ENCODE measurements at regions not wholly inside any gene's neighbourhood (a gene's known extent, or its start where the extent isn't known, plus 50 kb on each side); places are given as distances from the start of the nearest gene placed in this dataset.

DNA sequence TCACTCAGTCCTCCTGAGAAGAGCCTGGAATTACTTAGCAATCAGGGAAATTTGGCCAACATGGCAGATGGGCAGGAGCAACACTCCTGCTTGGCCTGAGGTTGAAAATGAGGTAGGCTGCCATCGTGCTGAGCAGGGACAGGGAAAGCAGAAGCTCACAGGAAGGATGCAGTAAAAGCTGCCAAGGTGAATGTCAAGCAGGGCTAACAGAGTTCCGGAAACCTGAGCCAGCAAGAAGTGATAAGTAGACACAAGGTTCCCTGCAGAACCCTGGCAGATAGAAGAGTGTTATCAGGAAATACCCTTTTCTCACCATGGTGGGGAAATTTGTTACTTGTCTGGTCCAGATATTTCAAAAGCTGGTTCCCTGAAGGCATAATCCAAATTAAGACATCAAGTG is 454.3 kb upstream of the MEX3C start:
- DNase-seq (ENCODE audit: low spot score), result no peak

DNA sequence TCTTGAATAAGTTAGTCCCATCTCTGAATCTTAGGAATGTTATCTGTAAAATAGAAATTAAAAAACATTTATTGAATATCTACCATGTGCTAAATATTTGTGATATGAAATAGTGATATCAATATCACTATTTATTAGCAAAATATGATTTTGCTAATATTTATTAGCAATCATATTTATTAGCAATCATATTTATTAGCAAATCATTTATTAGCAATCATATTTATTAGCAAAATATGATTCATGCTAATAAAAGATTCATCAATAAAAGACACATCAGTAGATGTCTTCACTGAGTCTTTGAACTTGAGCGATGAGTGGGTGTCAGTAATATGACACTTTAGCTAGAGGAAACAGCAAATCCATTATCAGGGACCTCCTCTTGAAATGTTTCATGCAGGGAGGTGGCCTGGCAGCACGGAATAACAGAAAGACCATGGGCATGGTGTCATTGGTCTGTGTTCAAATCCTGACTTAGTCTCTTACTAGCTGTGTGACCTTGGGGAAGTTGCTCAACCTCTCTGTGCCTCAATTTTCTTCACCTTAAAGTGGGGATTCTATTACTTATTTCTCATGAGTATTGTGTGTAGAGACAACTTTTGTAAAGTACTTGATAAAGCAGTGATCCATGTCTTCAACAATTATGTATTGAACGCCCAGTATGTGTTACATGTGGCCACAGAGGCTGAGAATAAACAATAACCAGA is 456.2 kb upstream of the MEX3C start:
- no peak for DNase-seq (ENCODE audit: low spot score)

DNA sequence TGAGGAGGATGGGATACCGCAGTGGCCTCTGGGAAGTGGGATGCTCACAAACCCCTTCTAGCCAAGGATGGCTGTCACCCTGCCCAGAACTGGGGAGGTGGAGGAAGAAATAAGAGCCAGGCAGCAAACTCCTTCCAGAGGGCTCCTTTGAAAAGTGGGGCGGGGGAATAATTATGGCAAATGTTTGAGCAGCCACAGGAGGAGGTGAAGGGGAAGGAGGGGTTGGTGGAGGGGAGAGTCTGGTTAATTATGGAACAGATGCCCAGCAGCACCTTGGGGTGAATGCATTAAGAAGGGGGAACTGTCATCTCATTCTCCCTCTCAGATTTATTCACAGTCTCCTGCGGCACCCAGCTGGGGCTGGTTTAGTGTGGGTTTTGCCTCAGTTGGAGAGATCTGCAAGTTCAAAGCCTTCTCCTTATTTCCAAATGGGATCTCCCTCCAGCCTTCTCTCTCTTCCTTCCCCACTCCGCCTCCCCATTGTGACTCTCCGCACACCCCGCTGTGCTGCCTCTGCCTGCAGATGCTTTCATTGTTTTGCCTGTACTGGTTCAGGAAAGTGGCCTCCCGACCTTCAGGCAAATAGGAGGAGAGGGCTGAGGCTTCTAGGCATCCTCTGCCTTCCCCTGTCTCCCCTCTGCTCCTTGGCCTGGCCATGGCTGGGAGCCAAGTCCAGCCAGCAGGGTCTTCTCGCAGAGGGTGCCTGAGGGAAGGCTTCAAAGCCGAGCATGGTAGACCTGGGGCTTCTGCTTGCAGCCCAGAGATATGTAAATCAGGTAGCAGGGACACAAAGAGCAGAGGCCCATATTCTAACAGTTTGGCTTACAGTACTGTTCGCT is 457.2 kb upstream of the MEX3C start:
- no peak for DNase-seq (ENCODE audit: low spot score)

DNA sequence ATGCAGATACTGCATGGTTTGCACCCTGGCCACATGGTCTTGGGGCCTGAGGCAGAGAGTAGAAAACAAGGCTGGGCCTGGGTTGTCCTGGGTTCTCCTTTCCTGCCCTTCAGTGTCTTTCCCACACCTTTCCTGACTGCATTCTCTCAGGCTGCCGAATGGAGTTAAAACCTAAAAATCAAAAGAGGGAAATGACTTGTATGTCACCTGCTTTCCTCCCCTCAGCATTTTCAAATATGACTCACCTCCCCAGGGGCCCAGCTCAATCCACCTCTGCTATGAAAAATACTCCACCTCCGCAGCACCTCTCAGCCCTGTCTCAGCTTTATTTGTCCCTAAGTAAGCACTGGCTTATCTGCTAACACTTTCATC is 457.8 kb upstream of the MEX3C start:
- no peak for DNase-seq (ENCODE audit: low spot score)

DNA sequence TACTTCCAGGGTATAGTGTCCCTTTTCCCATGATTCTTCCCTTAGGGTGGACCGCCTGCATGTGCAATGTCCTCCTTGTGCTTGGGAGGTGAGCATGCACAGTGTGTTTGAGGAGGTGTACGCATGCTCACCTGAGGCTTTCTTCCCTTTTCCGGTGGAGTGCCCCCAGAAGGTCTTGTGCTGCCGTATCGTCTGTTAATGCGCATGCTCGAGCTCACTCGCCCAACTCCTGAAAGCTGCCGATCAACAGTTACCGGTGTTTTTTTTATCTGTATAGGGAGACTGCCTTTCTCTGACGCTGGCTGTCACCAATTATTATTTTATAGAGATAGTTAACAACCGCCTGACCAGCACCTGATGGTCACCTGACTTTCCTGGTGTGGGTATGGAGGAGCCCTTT is 458.8 kb upstream of the MEX3C start:
- no peak for DNase-seq (ENCODE audit: low spot score)

DNA sequence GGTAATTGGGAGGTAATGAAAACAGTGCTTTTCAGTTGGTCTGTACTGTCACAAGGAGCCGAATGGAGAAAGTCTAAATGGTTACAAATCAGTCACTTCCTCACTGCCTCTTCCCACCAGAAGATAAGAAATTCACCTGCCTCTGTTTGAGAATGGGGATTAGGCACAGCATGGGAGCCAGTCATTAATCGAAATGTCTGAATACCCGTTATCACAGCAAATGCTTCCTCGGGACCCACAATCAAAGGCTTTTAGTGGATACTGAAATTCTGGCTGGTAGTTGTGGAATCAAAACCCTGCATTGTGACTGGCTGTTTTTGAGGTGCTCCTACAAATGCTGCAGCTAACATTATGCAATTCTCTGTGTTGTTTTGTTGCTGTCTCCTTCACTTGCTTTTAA is 461.0 kb upstream of the MEX3C start:
- DNase-seq (ENCODE audit: low spot score), result no peak

DNA sequence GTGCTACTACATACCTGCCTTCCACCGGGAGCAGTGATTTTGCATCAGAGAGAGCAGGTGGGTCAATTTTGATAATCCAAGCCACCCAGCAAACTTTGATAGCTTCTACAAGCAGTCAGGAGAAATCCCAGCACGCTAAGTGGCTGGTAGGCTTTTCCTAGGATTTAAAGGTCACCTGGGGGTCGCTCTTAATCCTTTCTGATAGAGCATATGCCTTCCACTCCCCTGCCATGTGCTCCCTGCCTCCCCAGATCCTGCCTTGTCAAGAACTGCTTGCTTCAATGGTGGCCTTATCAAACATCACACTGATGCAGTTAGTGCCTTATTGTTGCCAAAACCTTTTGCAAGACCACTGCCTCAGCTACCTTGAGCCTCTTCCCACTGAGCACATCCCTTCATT is 462.3 kb upstream of the MEX3C start:
- DNase-seq (ENCODE audit: low spot score), result no peak

DNA sequence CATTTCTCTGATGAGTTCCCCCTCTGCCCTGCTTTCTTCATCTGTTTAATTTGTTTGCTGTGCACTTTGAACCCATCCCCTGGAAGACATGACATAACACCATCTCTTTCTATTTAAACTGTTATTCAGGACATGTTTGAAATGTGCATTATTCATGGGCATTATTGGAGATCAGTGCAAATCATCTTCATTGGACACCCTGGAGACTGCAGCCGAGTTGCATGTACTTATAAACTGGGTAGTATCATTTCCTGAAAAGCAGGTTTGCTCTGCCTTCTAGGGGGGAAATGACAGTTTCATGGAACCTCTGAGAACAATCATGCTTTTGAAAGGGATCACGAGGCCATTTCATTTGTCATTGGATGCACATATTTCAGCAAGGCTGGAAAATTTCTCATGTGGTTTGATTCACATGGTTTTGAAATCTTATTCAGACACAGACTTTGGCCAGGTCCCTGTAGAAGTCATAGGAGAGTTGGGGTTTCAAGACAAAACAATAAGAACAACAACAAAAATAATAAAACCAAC is 462.8 kb upstream of the MEX3C start:
- no peak for DNase-seq (ENCODE audit: low spot score)

DNA sequence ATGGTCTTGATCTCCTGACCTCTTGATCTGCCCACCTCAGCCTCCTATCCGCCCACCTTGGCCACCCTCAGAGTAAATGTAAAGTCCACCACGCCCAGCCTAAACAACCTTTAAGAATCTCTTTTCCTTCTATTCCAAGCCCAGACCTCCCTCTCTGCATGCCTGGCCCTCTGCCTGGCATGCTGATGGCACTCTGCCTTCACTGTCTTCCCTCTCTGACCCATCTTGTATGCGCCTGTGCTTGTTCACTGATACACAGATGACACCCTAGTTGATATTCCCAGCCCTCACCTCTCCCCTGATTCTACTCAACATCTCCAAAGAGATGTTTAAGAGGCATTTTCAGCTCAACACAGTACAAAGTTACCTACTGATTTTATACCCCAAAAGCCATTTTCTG is 466.8 kb upstream of the MEX3C start:
- DNase-seq (ENCODE audit: low spot score), result no peak

DNA sequence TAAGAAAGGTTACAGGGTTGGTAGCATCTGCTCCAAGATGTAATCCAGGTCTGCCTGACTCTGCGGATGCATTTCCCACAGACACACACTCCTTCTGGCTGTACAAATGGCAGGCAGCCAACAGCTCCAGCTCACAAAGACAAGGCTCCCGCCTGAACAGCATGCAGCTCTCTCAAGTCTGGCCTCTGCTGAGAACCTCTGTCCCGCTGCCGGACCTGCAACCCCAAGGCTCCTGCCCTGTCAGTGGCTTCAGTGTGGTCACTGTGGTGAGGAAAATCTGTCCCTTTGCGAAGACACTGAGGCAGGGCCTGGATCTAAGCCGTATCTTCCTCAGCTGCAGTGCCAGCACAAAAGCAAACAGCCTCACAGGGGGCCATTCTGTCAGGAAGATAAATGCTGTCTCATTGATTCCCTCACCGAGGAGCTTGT is 469.3 kb upstream of the MEX3C start:
- DNase-seq (ENCODE audit: low spot score), result no peak

DNA sequence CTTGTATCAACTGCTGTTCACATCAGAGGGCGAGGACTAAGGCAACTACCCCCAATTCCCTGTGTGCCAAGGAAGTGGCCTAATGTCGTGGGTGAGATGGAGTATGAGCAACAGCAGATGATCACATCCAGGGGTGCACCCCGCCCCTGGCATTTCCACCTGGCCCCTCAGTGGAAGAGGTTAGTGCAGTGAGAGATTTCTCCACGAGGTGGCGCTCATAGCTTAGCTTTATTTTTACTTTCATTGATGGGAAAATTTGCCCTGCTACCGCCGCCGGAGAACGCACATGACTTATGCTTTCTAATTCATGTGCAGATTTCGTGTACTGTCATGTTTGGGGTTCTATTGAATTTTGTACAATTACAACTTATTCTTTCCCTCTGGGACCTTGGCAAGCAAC is 470.6 kb upstream of the MEX3C start:
- peak; percentile 4 for DNase-seq (ENCODE audit: low spot score)

DNA sequence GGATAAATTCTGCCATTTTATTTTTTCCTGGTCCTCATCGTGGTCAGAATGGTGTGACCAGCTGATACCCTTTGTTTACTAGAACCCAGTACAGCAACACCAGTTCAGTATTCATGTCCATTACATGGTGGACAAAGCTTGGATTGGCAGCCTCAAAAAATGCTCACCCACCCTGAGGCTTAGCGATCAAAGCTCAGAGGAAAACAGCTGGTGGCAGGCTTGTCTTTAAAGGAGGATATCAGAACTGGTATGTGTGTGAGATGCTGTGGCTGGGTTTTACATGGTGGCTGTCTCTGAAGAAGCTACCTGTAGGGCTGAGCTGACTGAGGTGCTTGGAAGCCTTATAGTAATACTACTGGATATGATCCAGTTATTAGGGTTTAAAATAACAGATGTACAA is 471.1 kb upstream of the MEX3C start:
- no peak for DNase-seq (ENCODE audit: low spot score)

DNA sequence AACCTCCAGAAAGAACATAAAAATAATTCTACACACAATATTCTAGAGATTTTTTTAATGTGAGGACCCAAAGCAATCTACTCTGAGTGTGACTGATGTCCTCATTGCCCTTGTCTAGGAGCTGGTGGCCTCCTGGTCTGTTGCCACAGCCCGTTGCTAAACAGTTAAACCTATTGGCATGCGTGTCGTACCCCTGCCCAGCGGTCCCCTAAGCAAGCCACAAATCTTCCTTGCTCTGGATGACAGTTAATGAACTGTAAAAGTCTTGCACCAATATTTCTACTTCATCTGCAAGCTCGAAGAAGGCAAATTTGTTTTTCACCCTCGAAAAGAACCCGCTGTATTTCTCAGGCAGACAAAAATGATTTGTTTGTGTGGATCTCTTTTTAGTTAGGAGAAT is 489.1 kb upstream of the MEX3C start:
- no peak for DNase-seq (ENCODE audit: low spot score)

DNA sequence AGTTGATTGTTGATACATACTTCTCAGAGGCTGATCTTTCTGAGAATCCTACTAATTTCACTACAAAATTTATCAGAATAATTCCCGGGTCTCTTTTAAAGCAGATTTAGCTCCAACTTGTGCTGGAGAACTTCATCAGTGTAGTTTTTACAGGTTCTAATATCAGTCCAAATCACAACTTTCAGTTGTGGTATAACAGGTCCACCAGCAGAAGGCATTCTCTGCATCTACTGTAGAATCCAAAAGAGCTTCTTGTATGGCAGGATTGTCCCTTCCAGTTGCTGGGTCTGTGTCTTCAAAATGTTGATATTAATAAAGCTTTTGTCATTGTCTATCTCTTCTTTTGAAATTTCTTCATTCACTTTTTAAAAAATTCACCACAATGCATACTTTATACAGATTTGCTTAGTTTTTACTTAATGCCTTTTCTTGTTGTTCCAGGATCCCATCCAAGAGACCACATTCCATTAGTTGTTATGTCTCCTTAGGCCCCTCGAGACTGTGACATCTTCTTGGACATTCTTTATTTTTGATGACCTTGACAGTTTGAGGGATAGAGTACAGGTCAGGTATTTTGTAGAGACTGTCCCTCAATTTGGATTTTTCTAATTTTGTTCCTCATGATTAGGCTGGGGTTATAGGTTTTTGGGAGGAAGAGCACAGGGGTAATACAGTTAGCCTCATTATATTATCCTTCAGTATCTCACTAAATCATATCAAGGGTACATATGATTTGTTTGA is 490.5 kb upstream of the MEX3C start:
- no peak for DNase-seq (ENCODE audit: low spot score)

DNA sequence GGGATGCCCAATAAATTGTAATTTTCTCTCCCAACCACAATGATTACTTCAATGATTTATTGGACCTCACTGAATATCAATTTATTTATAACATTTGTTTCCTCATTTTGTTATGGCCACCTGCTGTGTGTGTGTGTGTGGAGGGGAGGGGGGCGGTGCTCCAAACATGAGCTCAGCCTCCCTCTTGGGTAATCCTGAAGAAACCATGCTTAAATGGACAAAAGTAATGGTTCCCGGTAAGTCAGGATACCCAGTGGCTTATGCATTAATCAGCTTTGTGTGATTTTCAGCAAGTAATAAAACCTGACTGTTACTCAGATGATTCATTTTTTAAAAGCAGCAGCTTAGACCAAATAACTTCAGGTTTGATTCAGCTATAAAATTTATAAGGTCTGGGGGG is 495.1 kb upstream of the MEX3C start:
- no peak for DNase-seq (ENCODE audit: low spot score)

DNA sequence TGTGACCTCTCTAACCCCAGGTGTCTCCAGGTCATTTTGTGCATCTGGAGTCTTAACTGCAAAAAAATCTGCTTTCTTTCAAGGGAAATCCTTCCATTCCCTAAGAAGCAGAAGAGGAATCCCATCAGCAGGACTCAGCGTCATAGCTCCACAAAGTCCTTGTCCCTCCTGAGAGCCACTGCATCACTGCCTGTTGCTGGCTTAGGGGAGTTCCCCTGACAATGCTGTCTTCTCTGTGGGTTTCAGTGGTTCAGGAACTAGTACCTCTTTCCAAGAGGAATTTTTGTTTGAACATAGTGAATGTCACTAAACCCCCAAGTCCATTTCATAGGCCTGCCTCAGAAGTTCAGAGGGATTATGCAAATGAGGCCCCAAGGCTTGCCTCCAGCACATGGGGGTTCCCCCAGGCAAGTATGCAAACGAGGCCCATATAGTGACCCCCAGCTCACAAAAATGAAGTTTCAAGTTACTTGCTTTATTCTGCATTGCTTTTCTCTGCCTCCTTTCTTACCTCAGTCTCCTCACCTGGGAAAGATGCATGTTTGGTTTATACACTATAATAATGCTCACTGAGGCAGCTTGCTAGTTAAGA is 513.9 kb upstream of the MEX3C start:
- no peak for DNase-seq (ENCODE audit: low spot score)

DNA sequence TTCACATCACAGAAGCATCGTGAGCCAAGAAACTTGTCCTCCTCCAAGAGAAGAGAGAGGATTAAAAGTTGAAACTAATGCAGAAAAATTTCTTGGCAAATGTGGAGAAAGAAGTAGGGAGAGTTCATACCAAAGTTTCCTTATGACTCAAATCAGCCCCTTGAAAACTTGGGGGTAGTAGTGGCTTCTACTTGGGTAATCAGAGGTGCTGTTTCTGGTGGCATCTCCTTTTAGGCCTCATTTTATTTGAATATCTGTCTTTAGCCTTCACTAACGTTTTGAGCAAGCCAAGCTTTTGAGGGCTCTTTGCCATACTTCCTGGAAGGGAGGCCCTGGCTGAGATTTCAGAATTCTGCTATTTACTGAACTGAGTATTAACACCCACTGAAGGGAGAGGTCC is 515.3 kb upstream of the MEX3C start:
- no peak for DNase-seq (ENCODE audit: low spot score)

DNA sequence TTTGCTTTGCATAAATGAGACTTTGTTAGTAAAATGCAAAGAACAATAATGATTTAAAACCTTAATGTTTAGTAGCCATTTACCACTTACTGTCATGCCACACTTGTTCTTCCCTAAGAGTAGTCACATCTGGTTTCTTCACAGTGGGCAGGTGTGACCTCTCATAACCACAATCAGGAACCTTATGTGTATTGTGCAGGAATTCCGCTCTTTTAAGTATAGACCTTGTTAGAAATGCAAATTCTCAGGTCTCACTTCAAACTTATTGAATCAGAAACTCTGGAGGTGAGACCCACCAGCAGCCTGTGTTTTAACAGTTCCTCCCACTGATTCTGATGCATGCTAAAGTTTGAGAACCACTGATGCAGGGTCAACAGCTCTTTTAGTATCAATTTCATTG is 518.8 kb upstream of the MEX3C start:
- no peak for DNase-seq (ENCODE audit: low spot score)

DNA sequence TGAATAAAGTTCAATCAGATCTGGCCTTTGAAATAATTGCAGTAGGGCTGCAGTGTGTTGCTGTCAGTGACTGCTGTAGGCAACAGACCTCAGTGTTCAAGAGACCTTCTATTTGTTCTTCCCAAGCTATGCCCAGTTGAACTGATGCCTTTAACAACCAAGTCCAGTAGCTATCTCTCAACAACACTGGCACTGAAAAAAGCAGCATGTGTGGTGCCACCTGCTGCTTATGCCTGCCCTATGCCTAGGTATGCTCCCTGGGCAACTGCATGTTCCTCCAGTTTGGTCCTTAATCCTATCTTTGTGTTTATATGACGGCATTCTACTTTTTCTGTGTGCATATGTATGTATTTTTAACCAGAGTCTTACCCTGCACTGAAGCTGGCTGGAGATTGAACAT is 523.9 kb upstream of the MEX3C start:
- DNase-seq (ENCODE audit: low spot score), result no peak

DNA sequence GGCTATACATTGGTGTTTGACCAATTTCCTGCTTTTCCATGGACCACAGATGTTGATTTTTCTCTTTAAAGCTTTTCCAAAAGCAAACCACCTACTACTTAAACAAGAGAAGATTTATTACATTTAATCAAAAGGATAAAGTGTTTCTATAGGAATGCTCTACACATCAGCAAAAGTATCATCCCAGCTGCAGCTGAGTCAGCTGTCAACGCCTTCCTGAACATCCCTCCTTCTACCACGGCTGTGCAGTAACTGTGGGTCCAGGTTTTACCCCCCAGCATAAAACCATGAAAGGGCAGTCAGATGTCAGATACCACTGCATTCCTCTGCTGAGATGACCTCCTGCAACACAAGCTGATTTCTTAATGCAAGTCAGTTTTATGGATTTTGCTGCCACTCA is 524.5 kb upstream of the MEX3C start:
- no peak for DNase-seq (ENCODE audit: low spot score)

DNA sequence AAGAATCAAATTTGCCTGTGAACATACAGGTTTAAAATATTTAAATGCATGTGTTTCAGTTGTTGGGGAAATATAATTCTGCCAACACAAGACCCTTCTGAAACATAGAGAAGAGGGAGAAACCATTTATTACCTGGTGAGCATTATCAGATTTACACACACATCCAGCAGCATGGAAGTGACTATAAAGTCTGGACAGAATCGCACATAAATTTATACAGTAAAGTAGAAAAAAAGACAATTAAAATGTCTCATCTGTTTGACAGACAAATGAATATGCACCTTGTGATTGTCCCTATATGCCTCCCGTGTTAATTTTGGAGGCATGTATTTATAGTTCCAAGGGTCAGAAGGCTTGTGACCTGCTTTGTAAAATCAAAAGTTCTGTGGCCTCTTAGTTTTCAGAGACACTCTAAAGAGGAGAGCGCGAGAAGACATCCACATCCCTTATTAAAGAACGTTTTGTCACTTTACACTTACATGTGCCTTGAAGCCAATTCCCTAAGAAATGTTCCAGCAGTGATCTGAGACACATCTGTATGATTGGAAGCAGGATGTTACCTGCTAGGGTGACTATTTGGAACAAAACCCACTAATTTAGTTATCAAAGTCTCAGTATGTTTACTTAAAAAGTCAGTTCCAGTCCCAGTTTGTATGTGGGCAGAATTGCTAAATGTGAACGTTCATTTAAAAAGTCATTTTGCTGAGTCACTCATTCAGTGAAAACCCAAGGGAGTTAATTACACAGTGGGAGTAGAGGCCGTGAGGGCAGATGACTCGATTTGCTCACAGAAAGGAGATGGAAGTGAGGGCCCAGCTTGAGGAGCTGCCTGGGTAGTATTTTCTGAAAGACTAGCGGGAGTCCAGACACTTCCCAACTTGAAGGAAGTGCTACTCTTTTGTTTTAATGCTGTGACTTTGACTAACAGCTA is 527.6 kb upstream of the MEX3C start:
- no peak for DNase-seq (ENCODE audit: low spot score)

Data from AG08396 (cell line).